NCI-H460 (cell line): ENCODE measurements at regions not wholly inside any gene's neighbourhood (a gene's known extent, or its start where the extent isn't known, plus 50 kb on each side); places are given as distances from the start of the nearest gene placed in this dataset.
"Not testable (repeated sequence)": the region's sequence is repeated elsewhere in the genome, so short reads cannot be mapped to it uniquely, and the experiment has no call there.

ENCODE experiments used
- DNase-seq: peaks from one replicate; pipeline ENCODE4 v3.0.0-alpha.2; 2016; ENCODE audit warnings: low read depth; ENCODE audit errors: extremely low read depth

- DNase-seq = not testable (repeated sequence)
These were observed 57.6 kb upstream of the BOLA1 start for GRCh38 chr1:149841597-149842238.

- DNase-seq = not testable (repeated sequence)
These were observed 56.8 kb upstream of the BOLA1 start for GRCh38 chr1:149842458-149843064.

GRCh38 chr1:149843431-149844041 is 55.8 kb upstream of the BOLA1 start:
- no peak for DNase-seq

GRCh38 chr1:149844101-149844500 is 55.3 kb upstream of the BOLA1 start:
- DNase-seq = peak; percentile 49

GRCh38 chr1:149844650-149845255 is 54.6 kb upstream of the BOLA1 start:
- no peak for DNase-seq

GRCh38 chr1:149845416-149845815 is 54.0 kb upstream of the BOLA1 start:
- DNase-seq = no peak

GRCh38 chr1:149846042-149846441 is 53.3 kb upstream of the BOLA1 start:
- no peak for DNase-seq

- DNase-seq = no peak
These were observed 52.5 kb upstream of the BOLA1 start for GRCh38 chr1:149846593-149847466.

GRCh38 chr1:149848340-149849110 is 50.8 kb upstream of the BOLA1 start:
- no peak for DNase-seq

- DNase-seq = no peak
These were observed 50.0 kb upstream of the BOLA1 start for GRCh38 chr1:149849111-149849946.
